Uterus (tissue), 3 donors: ENCODE measurements at regions not wholly inside any gene's neighbourhood (a gene's known extent, or its start where the extent isn't known, plus 50 kb on each side); places are given as distances from the start of the nearest gene placed in this dataset.

Source experiments
- DNase-seq, 2 donors: peaks; one replicate each; pipeline ENCODE4 v3.0.0-alpha.2; 2019 to 2020
- H3K27ac ChIP-seq, 2 donors: fragments of 200-600 bp; sonication (generic); 1 replicate in 1 of 2; 2 replicates in 1 of 2; pipeline ENCODE4 v1.5.1; 2016 to 2018
- H3K27me3 ChIP-seq, 2 donors: fragments of 200-600 bp; sonication (generic); one replicate each; pipeline ENCODE4 v1.5.1; 2018 to 2019; ENCODE audit warnings: control low read depth in 1 of 2
- H3K36me3 ChIP-seq, 2 donors: fragments of 200-600 bp; sonication (generic); one replicate each; pipeline ENCODE4 v1.5.1; 2019; ENCODE audit warnings: control low read depth in 1 of 2
- H3K4me1 ChIP-seq, 2 donors: fragments of 200-600 bp; sonication (generic); one replicate each; pipeline ENCODE4 v1.5.1; 2018 to 2019; ENCODE audit warnings: control low read depth in 1 of 2
- H3K4me3 ChIP-seq, 2 donors: fragments of 200-600 bp; sonication (generic); 1 replicate in 1 of 2; 2 replicates in 1 of 2; pipeline ENCODE4 v1.5.1; 2018 to 2019; ENCODE audit warnings: mild to moderate bottlenecking in 1 of 2
- H3K9me3 ChIP-seq, 2 donors: fragments of 200-600 bp; sonication (generic); one replicate each; pipeline ENCODE4 v1.5.1; 2019; ENCODE audit warnings: control low read depth in 1 of 2
- POLR2A ChIP-seq, 2 donors: fragments of 450-650 bp; IDR thresholded peaks; one replicate each; pipeline ENCODE4 v1.6.1; 2016; ENCODE audit warnings: antibody characterized with exemption in 2 of 2, mild to moderate bottlenecking in 1 of 2, moderate library complexity in 1 of 2
- intact Hi-C: fragments of 100-400 bp; cut with DNase I; formaldehyde crosslinking; loops from one replicate; pipeline ENCODE4 v1.15.1; 2023; ENCODE audit warnings: low total_unique reads
- TF ChIP-seq, protein P1 (sequence below), 4 experiments: fragments of 200-600 bp in 2 of 4; fragments of 450-650 bp in 2 of 4; sonication (generic) in 2 of 4; IDR thresholded peaks; one replicate each; pipeline ENCODE4 v1.5.1; 2016 to 2019; ENCODE audit warnings: antibody characterized with exemption in 4 of 4, mild to moderate bottlenecking in 2 of 4, moderate library complexity in 1 of 4
- donor health status: DM: yes; HTN: yes; CAD: no.

- no peak for DNase-seq
- intact Hi-C loops = no loop called here
- Histone ChIP-seq H3K27me3 (no peaks in the 10 kb centered on the region), H3K9me3 (no peaks in the 10 kb centered on the region), H3K27ac (no peak overlapping the region), H3K4me1 (no peaks in the 10 kb centered on the region), H3K36me3 (no peaks in the 10 kb centered on the region), H3K4me3 (no peak overlapping the region)
- no peak for TF ChIP-seq POLR2A (IDR thresholded peaks at IDR 0.05)
- TF ChIP-seq, protein P1, sequence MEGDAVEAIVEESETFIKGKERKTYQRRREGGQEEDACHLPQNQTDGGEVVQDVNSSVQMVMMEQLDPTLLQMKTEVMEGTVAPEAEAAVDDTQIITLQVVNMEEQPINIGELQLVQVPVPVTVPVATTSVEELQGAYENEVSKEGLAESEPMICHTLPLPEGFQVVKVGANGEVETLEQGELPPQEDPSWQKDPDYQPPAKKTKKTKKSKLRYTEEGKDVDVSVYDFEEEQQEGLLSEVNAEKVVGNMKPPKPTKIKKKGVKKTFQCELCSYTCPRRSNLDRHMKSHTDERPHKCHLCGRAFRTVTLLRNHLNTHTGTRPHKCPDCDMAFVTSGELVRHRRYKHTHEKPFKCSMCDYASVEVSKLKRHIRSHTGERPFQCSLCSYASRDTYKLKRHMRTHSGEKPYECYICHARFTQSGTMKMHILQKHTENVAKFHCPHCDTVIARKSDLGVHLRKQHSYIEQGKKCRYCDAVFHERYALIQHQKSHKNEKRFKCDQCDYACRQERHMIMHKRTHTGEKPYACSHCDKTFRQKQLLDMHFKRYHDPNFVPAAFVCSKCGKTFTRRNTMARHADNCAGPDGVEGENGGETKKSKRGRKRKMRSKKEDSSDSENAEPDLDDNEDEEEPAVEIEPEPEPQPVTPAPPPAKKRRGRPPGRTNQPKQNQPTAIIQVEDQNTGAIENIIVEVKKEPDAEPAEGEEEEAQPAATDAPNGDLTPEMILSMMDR (IDR thresholded peaks at IDR 0.05) = no peak
Observed at GRCh38 chr13:111048387-111048786, 66.7 kb upstream of the ARHGEF7 start.

DNA sequence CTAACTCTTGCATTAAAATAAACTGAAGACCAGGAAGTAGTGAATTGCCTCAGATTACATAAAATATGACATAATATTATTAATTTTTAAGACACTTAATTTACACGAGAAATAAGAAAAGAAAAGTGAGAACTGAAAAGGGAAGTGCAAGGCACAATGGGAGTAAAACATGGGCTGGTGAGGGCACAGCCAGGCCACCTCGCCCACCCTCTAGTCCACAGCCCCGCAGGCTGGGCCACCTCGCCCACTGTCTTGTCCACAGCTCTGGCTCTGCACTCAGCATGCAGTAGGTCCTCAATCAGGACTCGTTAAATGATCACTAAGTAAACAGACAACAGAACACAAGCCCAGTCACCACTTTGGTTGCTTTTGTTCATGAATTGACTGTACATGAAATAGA, 67.8 kb upstream of the ARHGEF7 start:
- TF ChIP-seq, protein P1 (IDR thresholded peaks at IDR 0.05) = no peak
- TF ChIP-seq POLR2A (IDR thresholded peaks at IDR 0.05) = no peak
- intact Hi-C loops = no loop called here
- no peak overlapping the region for H3K27ac ChIP-seq

DNA sequence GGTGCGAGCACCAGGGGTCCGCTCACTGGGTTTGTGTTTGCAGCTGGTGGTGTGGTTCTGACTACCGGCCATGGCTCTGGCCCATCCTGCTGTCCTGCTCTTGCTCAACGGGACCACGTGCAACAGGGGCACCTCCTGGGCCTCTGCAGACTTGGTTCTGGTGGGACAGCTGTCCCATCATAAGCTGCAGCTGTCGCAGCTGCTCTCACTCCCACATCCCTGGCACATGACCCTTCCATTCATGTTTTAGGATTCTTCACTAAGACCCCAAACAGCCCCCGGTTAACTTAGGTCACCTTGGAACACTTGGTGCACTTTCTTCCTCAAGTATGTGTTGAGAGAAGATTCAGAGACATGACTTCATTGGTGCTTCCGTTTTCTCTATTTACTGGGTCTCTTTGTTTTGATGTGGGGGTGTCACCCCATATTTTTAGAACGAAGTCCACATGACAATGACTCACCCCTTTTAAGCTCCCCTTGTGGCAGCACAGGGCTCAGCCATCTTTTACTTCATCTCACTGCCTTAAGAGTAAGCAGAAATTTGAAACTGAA, 68.4 kb upstream of the ARHGEF7 start:
- Histone ChIP-seq H3K4me1 (no peaks in the 10 kb centered on the region), H3K27ac (peak overlapping the region in 1 of 2 donors; percentile 19), H3K36me3 (no peaks in the 10 kb centered on the region), H3K9me3 (no peaks in the 10 kb centered on the region), H3K4me3 (no peak overlapping the region), H3K27me3 (no peaks in the 10 kb centered on the region)
- no peak for TF ChIP-seq POLR2A (IDR thresholded peaks at IDR 0.05)
- TF ChIP-seq, protein P1 (IDR thresholded peaks at IDR 0.05) = no peak
- DNase-seq = no peak
- intact Hi-C loops = no loop called here

More for the DNA sequence above, 67.8 kb upstream of the ARHGEF7 start:
- H3K27me3 ChIP-seq = no peaks in the 10 kb centered on the region
- no peak for DNase-seq
- H3K9me3 ChIP-seq = no peaks in the 10 kb centered on the region
- no peaks in the 10 kb centered on the region for H3K4me1 ChIP-seq
- H3K4me3 ChIP-seq = no peak overlapping the region
- H3K36me3 ChIP-seq = no peaks in the 10 kb centered on the region

DNA sequence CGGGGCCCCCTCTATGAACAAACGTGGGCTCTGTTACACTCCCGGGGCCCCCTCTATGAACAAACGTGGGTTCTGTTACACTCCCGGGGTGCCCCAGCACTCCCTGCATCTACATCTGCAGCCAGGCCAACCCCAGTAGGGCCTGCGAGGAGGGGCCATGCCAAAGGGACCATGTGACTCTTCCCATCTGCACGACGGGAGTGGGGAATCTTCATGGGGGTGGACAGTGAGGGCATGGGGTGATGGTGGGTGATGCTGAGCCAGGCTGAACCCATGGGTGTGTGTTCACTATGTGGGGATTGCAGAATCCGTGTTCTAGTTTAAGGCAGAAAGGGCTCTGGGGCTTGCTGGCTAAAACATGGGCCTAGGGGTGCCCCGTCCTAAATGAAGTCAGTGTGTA, 69.9 kb upstream of the ARHGEF7 start:
- H3K27me3 ChIP-seq = no peaks in the 10 kb centered on the region
- H3K4me3 ChIP-seq = no peak overlapping the region
- no peak overlapping the region for H3K27ac ChIP-seq
- DNase-seq = no peak
- intact Hi-C loops = no loop called here
- H3K4me1 ChIP-seq = no peaks in the 10 kb centered on the region
- H3K36me3 ChIP-seq = no peaks in the 10 kb centered on the region
- H3K9me3 ChIP-seq = no peaks in the 10 kb centered on the region
- no peak for TF ChIP-seq POLR2A (IDR thresholded peaks at IDR 0.05)
- TF ChIP-seq, protein P1 (IDR thresholded peaks at IDR 0.05) = no peak

- intact Hi-C loops = no loop called here
- H3K27me3 ChIP-seq = no peaks in the 10 kb centered on the region
- no peaks in the 10 kb centered on the region for H3K36me3 ChIP-seq
- no peaks in the 10 kb centered on the region for H3K4me1 ChIP-seq
- H3K9me3 ChIP-seq = no peaks in the 10 kb centered on the region
- H3K27ac ChIP-seq = no peak overlapping the region
- no peak for TF ChIP-seq POLR2A (IDR thresholded peaks at IDR 0.05)
- TF ChIP-seq, protein P1 (IDR thresholded peaks at IDR 0.05) = no peak
- DNase-seq = no peak
- no peak overlapping the region for H3K4me3 ChIP-seq
Observed at GRCh38 chr13:111044087-111044830, 70.9 kb upstream of the ARHGEF7 start.
